PC-9 (cell line): ENCODE measurements at regions not wholly inside any gene's neighbourhood (a gene's known extent, or its start where the extent isn't known, plus 50 kb on each side); places are given as distances from the start of the nearest gene placed in this dataset.

Source experiments
- CTCF ChIP-seq: fragments of 200-600 bp; sonication (generic); conservative IDR thresholded peaks from 2 replicates; pipeline ENCODE4 v1.6.1; 2017; ENCODE audit warnings: mixed run types, antibody characterized with exemption, mild to moderate bottlenecking, moderate library complexity
- EZH2 ChIP-seq: fragments of 200-600 bp; sonication (generic); IDR thresholded peaks from 2 replicates; pipeline ENCODE4 v1.8.0; 2017; ENCODE audit warnings: antibody characterized with exemption, low read depth

DNA sequence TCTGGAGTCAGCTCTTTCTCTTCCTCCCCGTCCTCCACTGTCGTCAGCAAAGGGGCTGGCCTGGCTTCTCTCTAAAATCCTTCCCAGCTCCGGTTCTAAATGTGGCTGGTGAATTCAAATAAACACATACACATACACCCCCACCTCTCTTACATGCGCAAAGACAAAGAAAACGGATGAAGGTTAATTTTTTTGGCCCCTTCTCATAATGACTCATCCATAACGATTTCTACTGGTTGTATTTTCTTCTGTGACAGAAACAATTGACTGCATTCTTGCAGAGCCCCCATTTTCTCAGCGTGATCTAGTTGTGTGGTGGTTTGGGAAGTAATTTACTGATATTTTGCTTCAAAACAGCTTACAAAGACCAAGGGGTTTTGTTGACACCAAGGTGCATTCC is 130.0 kb upstream of the NTM start:
- TF ChIP-seq CTCF (no peak), EZH2 (no peak)
